Adrenal gland (tissue), 9 donors: ENCODE measurements at regions not wholly inside any gene's neighbourhood (a gene's known extent, or its start where the extent isn't known, plus 50 kb on each side); places are given as distances from the start of the nearest gene placed in this dataset.

Experiments used
- DNase-seq, 7 donors: peaks; one replicate each; pipeline ENCODE4 v3.0.0-alpha.2; 2019 to 2020
- H3K27ac ChIP-seq, 5 donors: fragments of 200-600 bp; sonication (generic) in 4 of 5; 1 replicate in 3 of 5; 2 replicates in 2 of 5; pipeline versions ENCODE4 v1.5.1 to v1.8.0; 2016 to 2020; ENCODE audit warnings: mild to moderate bottlenecking in 1 of 5
- H3K27me3 ChIP-seq: fragments of 200-600 bp; 2 replicates; pipeline ENCODE4 v1.8.0; 2021
- H3K36me3 ChIP-seq, 2 donors: fragments of 200-600 bp; replicated peaks in 1 of 2; 1 replicate in 1 of 2; 2 replicates in 1 of 2; pipeline versions ENCODE4 v1.5.1 to v1.8.0; 2018 to 2022
- H3K4me1 ChIP-seq, 2 donors: fragments of 200-600 bp; replicated peaks in 1 of 2; 1 replicate in 1 of 2; 2 replicates in 1 of 2; pipeline versions ENCODE4 v1.5.1 to v1.8.0; 2018 to 2021
- H3K4me3 ChIP-seq, 4 donors: fragments of 200-600 bp; sonication (generic) in 3 of 4; one replicate each; pipeline ENCODE4 v1.5.1; 2016 to 2018
- H3K9me3 ChIP-seq, 3 donors: fragments of 200-600 bp; sonication (generic) in 1 of 3; replicated peaks in 1 of 3; 1 replicate in 2 of 3; 2 replicates in 1 of 3; pipeline versions ENCODE4 v1.5.1 to v1.8.0; 2016 to 2021
- POLR2A ChIP-seq, 2 donors: fragments of 450-650 bp; IDR thresholded peaks; one replicate each; pipeline ENCODE4 v1.6.1; 2017; ENCODE audit warnings: antibody characterized with exemption in 2 of 2, mild to moderate bottlenecking in 2 of 2, moderate library complexity in 1 of 2
- WGBS, 4 donors: extraction: QIAGEN DNeasy Blood & Tissue Kit in 2 of 4; methylation state at CpG; one replicate each; pipeline versions ENCODE4 v1.1.5 to v1.1.7; 2013 to 2017; 5-methylcytosine and 5-hydroxymethylcytosine counted together
- intact Hi-C, 2 donors: fragments of 100-400 bp; cut with DNase I; formaldehyde crosslinking; loops; one replicate each; pipeline versions ENCODE4 v1.14.1 to v1.15.0; 2022 to 2023
- TF ChIP-seq, protein P1 (sequence below), 6 experiments: fragments of 450-650 bp in 4 of 6; fragments of 200-600 bp in 2 of 6; sonication (generic) in 1 of 6; IDR thresholded peaks; 1 replicate in 5 of 6; 2 replicates in 1 of 6; pipeline versions ENCODE4 v1.5.1 to v1.8.0; 2016 to 2021; ENCODE audit warnings: antibody characterized with exemption in 6 of 6, mild to moderate bottlenecking in 2 of 6, moderate library complexity in 1 of 6
- donor health status: healthy with polysubstance abuse.
- donor health status: Bipolar disorder and iron deficiency.
- donor health status: DM: yes; HTN: yes; CAD: no.
- donor health status: DM: no; HTN: no; CAD: no.
- donor health status: DM: no; HTN: no; CAD: no.

DNA sequence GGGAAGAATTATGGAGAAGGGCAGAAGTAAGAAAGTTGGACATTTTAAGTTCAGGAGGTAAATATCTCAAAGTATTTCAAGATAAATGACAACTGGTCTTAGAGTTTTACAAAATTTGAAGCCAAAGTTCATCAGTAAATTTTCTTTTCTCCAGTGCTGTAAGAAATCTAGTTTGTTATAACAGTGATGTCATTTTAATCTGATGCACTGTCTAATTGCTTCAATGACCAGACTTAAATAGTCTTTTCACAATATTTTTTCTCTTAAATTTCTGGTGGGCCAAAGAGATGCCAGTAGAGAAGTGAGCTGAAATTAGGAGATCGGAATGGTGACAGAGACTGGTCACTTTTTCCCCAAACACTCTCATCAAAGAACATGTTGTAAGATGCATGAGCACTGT lies 156.5 kb upstream of the TMEM161B start:
- no peaks in the 10 kb centered on the region for H3K9me3 ChIP-seq
- intact Hi-C loops, result no loop called here
- no peak overlapping the region for H3K4me3 ChIP-seq
- DNase-seq, result no peak
- H3K36me3 ChIP-seq, result no peaks in the 10 kb centered on the region
- no peaks in the 10 kb centered on the region for H3K4me1 ChIP-seq
- no peaks in the 10 kb centered on the region for H3K27me3 ChIP-seq
- no peak overlapping the region for H3K27ac ChIP-seq
- 91 to 96% (median 95%) methylated on average over 1 of the region's 1 CpG for WGBS, 4 donors
- TF ChIP-seq, protein P1, sequence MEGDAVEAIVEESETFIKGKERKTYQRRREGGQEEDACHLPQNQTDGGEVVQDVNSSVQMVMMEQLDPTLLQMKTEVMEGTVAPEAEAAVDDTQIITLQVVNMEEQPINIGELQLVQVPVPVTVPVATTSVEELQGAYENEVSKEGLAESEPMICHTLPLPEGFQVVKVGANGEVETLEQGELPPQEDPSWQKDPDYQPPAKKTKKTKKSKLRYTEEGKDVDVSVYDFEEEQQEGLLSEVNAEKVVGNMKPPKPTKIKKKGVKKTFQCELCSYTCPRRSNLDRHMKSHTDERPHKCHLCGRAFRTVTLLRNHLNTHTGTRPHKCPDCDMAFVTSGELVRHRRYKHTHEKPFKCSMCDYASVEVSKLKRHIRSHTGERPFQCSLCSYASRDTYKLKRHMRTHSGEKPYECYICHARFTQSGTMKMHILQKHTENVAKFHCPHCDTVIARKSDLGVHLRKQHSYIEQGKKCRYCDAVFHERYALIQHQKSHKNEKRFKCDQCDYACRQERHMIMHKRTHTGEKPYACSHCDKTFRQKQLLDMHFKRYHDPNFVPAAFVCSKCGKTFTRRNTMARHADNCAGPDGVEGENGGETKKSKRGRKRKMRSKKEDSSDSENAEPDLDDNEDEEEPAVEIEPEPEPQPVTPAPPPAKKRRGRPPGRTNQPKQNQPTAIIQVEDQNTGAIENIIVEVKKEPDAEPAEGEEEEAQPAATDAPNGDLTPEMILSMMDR (IDR thresholded peaks at IDR 0.05), result no peak
- TF ChIP-seq POLR2A (IDR thresholded peaks at IDR 0.05), result no peak

- H3K4me1 ChIP-seq, result no peaks in the 10 kb centered on the region
- WGBS, 4 donors, result 83 to 91% (median 86%) methylated on average over 3 of the region's 3 CpGs
- H3K27ac ChIP-seq, result no peak overlapping the region
- no peaks in the 10 kb centered on the region for H3K27me3 ChIP-seq
- TF ChIP-seq POLR2A (IDR thresholded peaks at IDR 0.05), result no peak
- TF ChIP-seq, protein P1 (IDR thresholded peaks at IDR 0.05), result no peak
- H3K4me3 ChIP-seq, result no peak overlapping the region
- H3K36me3 ChIP-seq, result no peaks in the 10 kb centered on the region
- no peaks in the 10 kb centered on the region for H3K9me3 ChIP-seq
- intact Hi-C loops, result no loop called here
- DNase-seq, result no peak
Measured at GRCh38 chr5:88419931-88420330, 151.3 kb upstream of the TMEM161B start.

- intact Hi-C loops, result no loop called here
- H3K27ac ChIP-seq, result no peak overlapping the region
- TF ChIP-seq, protein P1 (IDR thresholded peaks at IDR 0.05), result no peak
- TF ChIP-seq POLR2A (IDR thresholded peaks at IDR 0.05), result no peak
- H3K4me3 ChIP-seq, result no peak overlapping the region
- no peaks in the 10 kb centered on the region for H3K36me3 ChIP-seq
- no peaks in the 10 kb centered on the region for H3K4me1 ChIP-seq
- 76 to 88% (median 82%) methylated on average over 4 of the region's 4 CpGs for WGBS, 4 donors
- H3K9me3 ChIP-seq, result no peaks in the 10 kb centered on the region
- H3K27me3 ChIP-seq, result no peaks in the 10 kb centered on the region
- DNase-seq, result no peak
Measured at GRCh38 chr5:88407341-88407740, 138.7 kb upstream of the TMEM161B start.

GRCh38 chr5:88405783-88406182 lies 137.1 kb upstream of the TMEM161B start:
- intact Hi-C loops, result no loop called here

More at GRCh38 chr5:88405783-88406182, 137.1 kb upstream of the TMEM161B start:
- Histone ChIP-seq H3K27ac (no peak overlapping the region), H3K4me3 (no peak overlapping the region), H3K9me3 (no peaks in the 10 kb centered on the region), H3K36me3 (no peaks in the 10 kb centered on the region), H3K27me3 (no peaks in the 10 kb centered on the region), H3K4me1 (no peaks in the 10 kb centered on the region)
- TF ChIP-seq POLR2A (IDR thresholded peaks at IDR 0.05), result no peak
- TF ChIP-seq, protein P1 (IDR thresholded peaks at IDR 0.05), result no peak
- no peak for DNase-seq
- 58 to 61% (median 61%) methylated on average over 3 of the region's 3 CpGs for WGBS, 4 donors
